ENCODE measurements at regions not wholly inside any gene's neighbourhood (a gene's known extent, or its start where the extent isn't known, plus 50 kb on each side); places are given as distances from the start of the nearest gene placed in this dataset.

GRCh38 chr13:84131249-84131648, 249.0 kb upstream of the SLITRK1 start:
- H3K4me1 ChIP-seq (ENCODE audit: control insufficient read depth, extremely low read depth, insufficient read depth, low read length), result no peaks in the 10 kb centered on the region
- TF ChIP-seq CTCF (conservative IDR thresholded peaks at IDR 0.05 in 1 of 2, IDR thresholded peaks at IDR 0.05 in 1 of 2; ENCODE audit: low read depth in 1 of 2, low read length in 2 of 2), result no peak
- no peak for TF ChIP-seq EZH2 (IDR thresholded peaks at IDR 0.05; ENCODE audit: low read length, missing control alignments)
- no peaks in the 10 kb centered on the region for H4K20me1 ChIP-seq (ENCODE audit: control insufficient read depth, extremely low read depth, insufficient read depth, low read length)
- H3K27ac ChIP-seq (ENCODE audit: insufficient read depth, low read length), result no peak overlapping the region
- H3K27me3 ChIP-seq (ENCODE audit: control insufficient read depth, insufficient read depth, low read length), result no peaks in the 10 kb centered on the region
- no peak overlapping the region for H3K9ac ChIP-seq (ENCODE audit: insufficient read depth, low read length)
- H3K4me3 ChIP-seq (replicated peaks in 1 of 4; ENCODE audit: control extremely low read depth in 1 of 4, insufficient read depth in 1 of 4, low read depth in 3 of 4, low read length in 4 of 4), result no peak overlapping the region
- no peak overlapping the region for H2AFZ ChIP-seq (ENCODE audit: low read length)
- no peaks in the 10 kb centered on the region for H3K9me3 ChIP-seq (ENCODE audit: control insufficient read depth, insufficient read depth, low read depth, low read length)
- H3K4me2 ChIP-seq (ENCODE audit: extremely low read depth, insufficient read depth, low read length), result no peak overlapping the region
- no peaks in the 10 kb centered on the region for H3K79me2 ChIP-seq (ENCODE audit: control insufficient read depth, insufficient read depth, low read length)
- H3K36me3 ChIP-seq (ENCODE audit: control insufficient read depth, insufficient read depth, low read length), result no peaks in the 10 kb centered on the region
- no peak for DNase-seq (ENCODE audit: low read depth in 2 of 2)

GRCh38 chr13:84130495-84131114, 248.3 kb upstream of the SLITRK1 start:
- Histone ChIP-seq H3K4me3 (replicated peaks in 1 of 4; ENCODE audit: control extremely low read depth in 1 of 4, insufficient read depth in 1 of 4, low read depth in 3 of 4, low read length in 4 of 4) (no peak overlapping the region), H3K27ac (ENCODE audit: insufficient read depth, low read length) (no peak overlapping the region), H3K79me2 (ENCODE audit: control insufficient read depth, insufficient read depth, low read length) (no peaks in the 10 kb centered on the region), H3K9ac (ENCODE audit: insufficient read depth, low read length) (no peak overlapping the region), H2AFZ (ENCODE audit: low read length) (no peak overlapping the region), H3K4me2 (ENCODE audit: extremely low read depth, insufficient read depth, low read length) (no peak overlapping the region), H3K9me3 (ENCODE audit: control insufficient read depth, insufficient read depth, low read depth, low read length) (no peaks in the 10 kb centered on the region), H3K4me1 (ENCODE audit: control insufficient read depth, extremely low read depth, insufficient read depth, low read length) (no peaks in the 10 kb centered on the region), H3K27me3 (ENCODE audit: control insufficient read depth, insufficient read depth, low read length) (no peaks in the 10 kb centered on the region), H4K20me1 (ENCODE audit: control insufficient read depth, extremely low read depth, insufficient read depth, low read length) (no peaks in the 10 kb centered on the region), H3K36me3 (ENCODE audit: control insufficient read depth, insufficient read depth, low read length) (no peaks in the 10 kb centered on the region)
- no peak for DNase-seq (ENCODE audit: low read depth in 2 of 2)
- TF ChIP-seq EZH2 (IDR thresholded peaks at IDR 0.05; ENCODE audit: low read length, missing control alignments) (no peak), CTCF (conservative IDR thresholded peaks at IDR 0.05 in 1 of 2, IDR thresholded peaks at IDR 0.05 in 1 of 2; ENCODE audit: low read depth in 1 of 2, low read length in 2 of 2) (no peak)

DNA sequence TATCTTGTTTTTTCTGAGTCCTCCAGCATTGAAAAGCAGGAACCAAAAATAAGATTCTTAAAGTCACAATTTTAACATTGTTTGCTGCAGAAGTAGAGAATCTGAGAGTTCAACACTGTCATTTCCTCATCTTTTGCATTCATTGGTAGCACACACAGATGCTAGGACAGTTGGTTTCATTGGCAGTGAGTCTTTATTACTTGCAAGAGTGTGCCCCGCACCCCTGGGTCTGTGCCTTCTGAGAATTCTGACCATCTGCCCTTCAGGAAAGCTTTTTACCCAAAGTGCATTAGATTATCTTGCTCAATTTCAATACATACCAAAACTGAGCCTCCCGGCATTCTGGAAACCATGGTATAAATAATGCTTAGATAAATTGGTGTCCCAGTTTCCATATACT, 247.7 kb upstream of the SLITRK1 start:
- Histone ChIP-seq H2AFZ (ENCODE audit: low read length) (no peak overlapping the region), H4K20me1 (ENCODE audit: control insufficient read depth, extremely low read depth, insufficient read depth, low read length) (no peaks in the 10 kb centered on the region), H3K79me2 (ENCODE audit: control insufficient read depth, insufficient read depth, low read length) (no peaks in the 10 kb centered on the region), H3K27me3 (ENCODE audit: control insufficient read depth, insufficient read depth, low read length) (no peaks in the 10 kb centered on the region), H3K9ac (ENCODE audit: insufficient read depth, low read length) (no peak overlapping the region), H3K4me3 (replicated peaks in 1 of 4; ENCODE audit: control extremely low read depth in 1 of 4, insufficient read depth in 1 of 4, low read depth in 3 of 4, low read length in 4 of 4) (no peak overlapping the region), H3K4me1 (ENCODE audit: control insufficient read depth, extremely low read depth, insufficient read depth, low read length) (no peaks in the 10 kb centered on the region), H3K36me3 (ENCODE audit: control insufficient read depth, insufficient read depth, low read length) (no peaks in the 10 kb centered on the region), H3K27ac (ENCODE audit: insufficient read depth, low read length) (no peak overlapping the region), H3K9me3 (ENCODE audit: control insufficient read depth, insufficient read depth, low read depth, low read length) (no peaks in the 10 kb centered on the region), H3K4me2 (ENCODE audit: extremely low read depth, insufficient read depth, low read length) (no peak overlapping the region)
- no peak for TF ChIP-seq EZH2 (IDR thresholded peaks at IDR 0.05; ENCODE audit: low read length, missing control alignments)
- no peak for TF ChIP-seq CTCF (conservative IDR thresholded peaks at IDR 0.05 in 1 of 2, IDR thresholded peaks at IDR 0.05 in 1 of 2; ENCODE audit: low read depth in 1 of 2, low read length in 2 of 2)
- DNase-seq (ENCODE audit: low read depth in 2 of 2), result no peak
